GM19468 (cell line): ENCODE measurements at regions not wholly inside any gene's neighbourhood (a gene's known extent, or its start where the extent isn't known, plus 50 kb on each side); places are given as distances from the start of the nearest gene placed in this dataset.

Source experiments
- ATAC-seq: cut with Tn5 transposase; IDR thresholded peaks from one replicate; pipeline ENCODE4 v1.9.1; 2021; ENCODE audit warnings: mild to moderate bottlenecking, moderate library complexity, moderate number of reproducible peaks; ENCODE audit not compliant: unreplicated experiment; ENCODE audit errors: extremely low read depth

DNA sequence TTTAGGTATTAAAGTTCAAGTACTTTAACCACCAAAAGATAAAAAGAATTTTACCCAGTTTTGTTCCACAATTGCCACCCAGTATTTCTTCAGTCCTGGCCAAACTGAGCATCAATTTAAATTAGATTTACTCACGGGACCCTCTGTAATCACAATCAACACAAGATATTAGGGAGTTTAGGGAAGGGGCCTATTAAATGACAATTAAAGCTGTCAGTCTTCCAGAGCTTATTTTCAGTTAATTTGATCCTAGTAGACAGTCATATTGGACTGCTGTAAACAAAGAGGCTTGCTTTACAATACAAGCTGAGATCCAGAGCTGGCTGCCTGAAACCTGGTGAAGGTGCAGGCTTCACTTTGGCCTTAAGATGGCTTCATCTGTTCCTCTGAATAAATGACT, 321.2 kb upstream of the NBEA start:
- no peak for ATAC-seq

- no peak for ATAC-seq
Observed at GRCh38 chr13:34623331-34623730, 318.7 kb upstream of the NBEA start.

- ATAC-seq = no peak
Observed at GRCh38 chr13:34627509-34628208, 314.4 kb upstream of the NBEA start.

DNA sequence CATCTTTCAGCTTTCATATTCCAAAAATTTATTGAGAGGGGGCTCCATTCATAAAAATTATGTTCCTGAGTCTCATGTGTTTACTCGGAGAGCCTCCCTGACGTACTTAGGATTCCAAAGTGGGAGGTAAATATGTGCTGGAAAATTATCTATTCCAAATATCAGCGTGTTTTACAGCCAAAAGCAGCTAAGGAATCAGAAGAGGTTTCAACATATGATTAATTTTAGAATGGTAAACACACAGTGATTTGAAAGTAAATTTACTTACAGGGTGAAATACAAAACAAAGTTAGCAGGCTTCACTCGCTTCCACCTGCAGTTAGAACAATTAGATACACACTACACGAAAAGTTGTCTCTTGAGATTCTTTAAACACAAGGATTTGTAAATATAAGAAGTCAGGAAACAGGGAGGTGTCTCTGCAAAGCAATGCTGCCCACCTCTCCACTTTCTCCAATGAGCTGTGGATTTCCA, 313.8 kb upstream of the NBEA start:
- ATAC-seq = no peak

DNA sequence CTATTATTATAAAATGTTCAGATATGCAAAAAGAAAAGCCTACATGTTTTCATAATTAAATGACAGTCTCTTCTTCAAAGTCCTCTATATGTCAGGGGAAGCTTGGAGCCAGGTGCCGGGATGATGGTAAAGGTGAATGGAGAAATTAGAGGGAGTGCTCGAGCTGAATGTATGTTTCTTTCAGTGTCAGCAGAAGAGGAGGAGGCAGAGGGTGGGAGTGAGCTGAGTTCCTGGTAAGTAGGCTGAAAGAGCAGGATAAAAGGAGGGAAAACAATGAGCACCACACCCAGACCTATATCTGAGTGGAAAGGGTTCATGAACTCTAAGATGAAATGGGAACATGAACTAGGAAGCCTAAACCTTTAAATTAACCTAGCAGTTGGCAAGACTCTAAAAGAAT, 307.6 kb upstream of the NBEA start:
- no peak for ATAC-seq

DNA sequence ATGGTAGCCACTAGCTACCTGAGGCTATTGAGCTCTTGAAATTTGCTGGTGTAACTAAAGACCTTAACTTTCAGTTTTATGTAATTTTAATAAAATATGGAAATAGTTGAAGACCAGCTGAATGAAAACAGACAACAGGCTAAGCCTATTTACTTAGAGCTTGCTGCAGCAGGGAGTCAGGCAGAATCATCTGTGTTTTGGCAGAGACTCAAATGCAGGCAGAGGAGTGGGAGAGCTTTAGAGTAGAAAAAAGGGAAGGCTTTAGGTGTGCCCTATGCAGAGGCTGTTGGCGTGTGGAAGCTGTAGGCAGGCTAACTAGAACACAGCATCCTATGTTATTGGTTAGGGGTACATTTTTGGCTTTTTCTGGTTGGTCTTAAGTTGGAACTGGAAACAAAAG, 304.9 kb upstream of the NBEA start:
- no peak for ATAC-seq

DNA sequence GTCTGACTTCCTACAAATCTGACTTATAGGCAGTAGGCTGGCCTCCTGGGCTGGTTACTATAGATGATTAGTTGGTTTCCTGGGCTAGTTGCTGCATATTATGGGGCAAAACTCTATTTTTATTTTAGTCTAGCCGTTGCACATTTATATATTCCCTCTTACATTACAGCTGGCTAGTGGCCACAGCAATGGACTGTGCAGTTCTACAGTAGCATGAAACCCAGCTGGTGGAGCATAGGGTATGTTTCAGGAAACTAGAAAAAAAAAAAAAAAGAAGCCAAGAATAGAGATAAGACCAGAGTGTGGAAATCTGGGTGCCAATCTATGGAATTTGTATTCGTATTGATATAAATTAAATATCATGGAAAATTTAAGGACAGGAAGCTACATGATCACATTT, 304.4 kb upstream of the NBEA start:
- no peak for ATAC-seq

- no peak for ATAC-seq
Observed at GRCh38 chr13:34638897-34639296, 303.2 kb upstream of the NBEA start.

DNA sequence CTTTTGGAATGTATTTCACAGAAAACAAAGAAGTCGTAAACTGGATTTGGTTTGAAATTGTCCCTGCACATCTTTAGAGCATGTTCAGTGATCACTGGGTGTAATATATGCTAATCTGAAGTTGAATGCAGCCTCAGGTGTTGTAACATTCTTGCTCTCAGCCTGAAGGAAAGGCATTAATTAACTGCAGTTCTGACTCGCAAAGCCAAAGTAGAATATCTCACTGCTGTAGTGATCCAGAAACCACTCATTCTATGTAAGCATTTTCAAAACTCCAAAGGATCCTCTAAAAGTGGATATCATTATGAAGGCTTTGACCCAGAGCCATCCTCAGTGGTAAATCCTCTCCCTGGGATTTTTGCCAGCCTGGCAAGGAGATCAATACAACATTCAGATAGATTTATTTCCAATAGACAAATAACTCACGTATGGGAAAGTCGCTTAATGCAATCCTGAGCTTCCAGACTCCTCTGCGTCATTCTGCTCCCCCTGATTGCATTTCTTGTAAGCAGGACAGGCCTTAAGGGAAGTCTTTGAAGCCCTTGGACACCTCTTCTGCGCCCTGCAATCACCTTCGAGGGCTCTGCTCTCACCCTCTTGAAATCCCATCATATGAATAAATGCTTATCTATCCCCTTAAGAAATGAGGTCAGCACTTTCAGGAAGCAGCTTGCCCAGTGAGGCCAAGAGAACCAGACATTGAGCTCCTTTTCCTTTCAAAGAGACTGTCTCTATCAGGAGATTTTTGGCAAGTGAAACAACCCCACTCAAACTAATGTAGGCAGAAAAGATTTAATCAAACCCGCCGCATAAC, 301.7 kb upstream of the NBEA start:
- ATAC-seq = no peak

GRCh38 chr13:34640993-34641330, 301.1 kb upstream of the NBEA start:
- no peak for ATAC-seq

GRCh38 chr13:34647379-34648150, 294.5 kb upstream of the NBEA start:
- ATAC-seq = no peak

GRCh38 chr13:34654203-34654602, 287.9 kb upstream of the NBEA start:
- ATAC-seq = no peak

GRCh38 chr13:34654647-34655046, 287.4 kb upstream of the NBEA start:
- no peak for ATAC-seq

DNA sequence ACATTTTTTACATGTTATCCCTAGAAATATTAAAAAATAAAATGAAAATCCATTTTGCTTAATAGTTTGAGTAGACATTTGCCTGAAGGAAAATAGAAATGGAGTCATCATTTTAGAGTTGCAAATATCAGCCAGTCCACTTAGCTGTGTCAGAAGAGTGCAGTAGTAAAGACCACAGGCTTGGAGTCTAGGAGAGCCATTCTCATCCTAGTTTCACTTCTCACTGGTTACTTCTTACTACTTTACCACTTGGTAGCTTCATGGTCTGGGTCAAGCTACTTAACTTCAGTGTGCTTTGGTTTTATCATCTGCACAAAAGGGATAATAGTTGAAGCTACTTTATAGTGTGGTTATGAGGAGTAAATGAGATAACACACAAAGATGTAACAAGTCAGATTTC, 286.5 kb upstream of the NBEA start:
- no peak for ATAC-seq

DNA sequence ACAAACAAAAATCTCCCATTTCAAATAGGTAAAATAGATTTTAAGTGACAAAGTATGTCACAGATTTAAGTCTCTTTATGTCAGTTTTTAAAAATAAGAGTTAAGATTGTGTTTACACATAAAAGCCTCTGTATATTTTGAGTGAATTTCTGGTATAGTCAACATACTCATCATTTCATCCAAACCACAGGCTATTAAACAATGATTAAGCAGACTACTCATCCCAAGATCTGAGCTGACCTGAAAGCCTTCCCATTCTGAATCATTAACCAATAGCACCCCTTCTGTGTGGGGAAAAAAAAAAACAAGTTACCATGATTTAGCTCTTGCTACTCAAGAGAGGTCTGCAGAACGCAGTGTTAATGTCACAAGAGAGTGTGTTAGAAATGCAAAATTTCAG, 284.4 kb upstream of the NBEA start:
- no peak for ATAC-seq

GRCh38 chr13:34667286-34668218, 274.5 kb upstream of the NBEA start:
- ATAC-seq = no peak

DNA sequence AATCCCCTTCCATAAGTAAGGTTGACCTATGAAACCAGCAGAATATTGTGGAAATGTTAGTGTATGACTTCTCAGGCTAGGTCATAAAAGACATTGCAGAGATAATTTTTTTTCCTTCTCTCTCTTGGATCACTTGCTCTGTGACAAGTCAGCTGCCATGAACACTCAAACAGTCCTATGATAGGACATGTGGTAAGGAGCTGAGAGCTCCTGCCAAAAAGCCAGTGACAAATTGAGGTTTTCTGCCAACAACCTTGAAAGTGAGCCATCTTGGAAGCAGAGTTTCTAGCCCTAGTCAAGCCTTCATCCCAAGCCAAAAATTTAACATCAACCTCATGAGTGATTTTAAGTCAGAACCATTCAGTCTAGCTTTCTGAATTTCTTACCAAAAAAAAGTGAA, 270.9 kb upstream of the NBEA start:
- no peak for ATAC-seq

DNA sequence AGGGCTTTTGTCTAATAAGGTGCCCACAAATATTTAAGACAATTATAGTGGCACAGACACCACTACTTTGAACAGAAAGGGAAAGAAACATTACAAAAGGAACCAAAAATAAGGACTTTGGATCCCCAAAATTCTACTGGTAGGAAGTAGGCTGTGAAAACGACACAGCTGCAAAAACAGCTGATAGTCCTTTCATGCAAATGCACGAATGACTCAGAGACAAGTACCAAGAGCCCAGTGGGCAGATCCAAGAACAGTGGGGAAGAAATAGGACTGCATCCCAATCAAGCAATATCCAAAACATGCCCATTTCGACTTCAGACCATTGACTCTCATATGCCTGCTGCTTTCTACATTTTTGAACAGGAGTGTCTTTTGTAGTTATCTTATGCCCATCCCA, 269.4 kb upstream of the NBEA start:
- no peak for ATAC-seq

DNA sequence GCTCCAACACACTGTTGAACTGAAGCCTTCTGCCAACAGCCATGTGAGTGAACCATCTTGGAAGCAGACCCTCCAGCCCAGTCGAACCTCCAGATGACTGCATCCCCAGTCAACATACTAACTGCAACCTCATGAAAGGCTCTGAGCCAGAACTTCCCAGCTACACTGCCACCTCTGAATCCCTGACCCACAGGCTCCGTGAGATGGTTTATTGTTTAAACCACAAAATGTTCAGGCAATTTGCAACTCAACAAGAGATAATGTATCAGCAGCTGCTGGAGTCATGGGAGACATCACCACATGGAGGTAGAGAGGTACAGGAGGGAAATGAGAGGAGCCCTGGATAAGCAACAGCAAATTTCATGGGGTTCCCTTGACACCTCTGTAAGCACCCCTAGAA, 266.4 kb upstream of the NBEA start:
- no peak for ATAC-seq

- ATAC-seq = no peak
Observed at GRCh38 chr13:34678154-34678553, 263.9 kb upstream of the NBEA start.
